MM.1S (cell line): ENCODE measurements at regions not wholly inside any gene's neighbourhood (a gene's known extent, or its start where the extent isn't known, plus 50 kb on each side); places are given as distances from the start of the nearest gene placed in this dataset.

Source experiments
- EZH2 ChIP-seq: fragments of 300-600 bp; sonication (generic); optimal IDR thresholded peaks from 2 replicates; pipeline ENCODE3; 2017; ENCODE audit warnings: low read depth, mild to moderate bottlenecking, antibody characterized with exemption, low read length, mixed read lengths
- EZH2phosphoT487 ChIP-seq: fragments of 300-600 bp; sonication (generic); IDR thresholded peaks from 2 replicates; pipeline ENCODE4 v1.6.1; 2018; ENCODE audit warnings: antibody characterized with exemption, low read length
- TF ChIP-seq, protein P1 (sequence below): fragments of 300-600 bp; sonication (generic); IDR thresholded peaks from 2 replicates; pipeline ENCODE4 v1.5.1; 2016; ENCODE audit warnings: antibody characterized with exemption, low read length, mixed read lengths

- TF ChIP-seq, protein P1, sequence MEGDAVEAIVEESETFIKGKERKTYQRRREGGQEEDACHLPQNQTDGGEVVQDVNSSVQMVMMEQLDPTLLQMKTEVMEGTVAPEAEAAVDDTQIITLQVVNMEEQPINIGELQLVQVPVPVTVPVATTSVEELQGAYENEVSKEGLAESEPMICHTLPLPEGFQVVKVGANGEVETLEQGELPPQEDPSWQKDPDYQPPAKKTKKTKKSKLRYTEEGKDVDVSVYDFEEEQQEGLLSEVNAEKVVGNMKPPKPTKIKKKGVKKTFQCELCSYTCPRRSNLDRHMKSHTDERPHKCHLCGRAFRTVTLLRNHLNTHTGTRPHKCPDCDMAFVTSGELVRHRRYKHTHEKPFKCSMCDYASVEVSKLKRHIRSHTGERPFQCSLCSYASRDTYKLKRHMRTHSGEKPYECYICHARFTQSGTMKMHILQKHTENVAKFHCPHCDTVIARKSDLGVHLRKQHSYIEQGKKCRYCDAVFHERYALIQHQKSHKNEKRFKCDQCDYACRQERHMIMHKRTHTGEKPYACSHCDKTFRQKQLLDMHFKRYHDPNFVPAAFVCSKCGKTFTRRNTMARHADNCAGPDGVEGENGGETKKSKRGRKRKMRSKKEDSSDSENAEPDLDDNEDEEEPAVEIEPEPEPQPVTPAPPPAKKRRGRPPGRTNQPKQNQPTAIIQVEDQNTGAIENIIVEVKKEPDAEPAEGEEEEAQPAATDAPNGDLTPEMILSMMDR = no peak
- TF ChIP-seq EZH2 (no peak), EZH2phosphoT487 (no peak)
These were observed 941.3 kb downstream of the DIPK2A start for GRCh38 chr3:144912968-144913367.
